RWPE1 (cell line): ENCODE measurements at regions not wholly inside any gene's neighbourhood (a gene's known extent, or its start where the extent isn't known, plus 50 kb on each side); places are given as distances from the start of the nearest gene placed in this dataset.

Source experiments
- CTCF ChIA-PET: fragments of 350-600 bp; sonication (Branson Sonifier 250); formaldehyde crosslinking; extraction: SDS; loops from one replicate; lab custom pipeline; 2021; lab: Yijun Ruan, JAX
- POLR2A ChIA-PET: fragments of 400-600 bp; formaldehyde crosslinking; extraction: SDS; loops from one replicate; lab custom pipeline; 2020; ENCODE audit warnings: antibody characterized with exemption; ENCODE audit not compliant: low non-redundant PET; lab: Yijun Ruan, JAX
- DNase-seq: peaks from one replicate; pipeline ENCODE4 v3.0.0; 2012; ENCODE audit warnings: low spot score
- H3K27ac ChIP-seq: fragments of 450-650 bp; 2 replicates; pipeline ENCODE4 v1.5.1; 2017
- CTCF ChIP-seq: fragments of 450-650 bp; conservative IDR thresholded peaks from 2 replicates; pipeline ENCODE4 v1.5.1; 2017; ENCODE audit warnings: low read depth, mild to moderate bottlenecking

GRCh38 chr10:128541926-128542475, 415.8 kb upstream of the MKI67 start:
- no peak for DNase-seq
- H3K27ac ChIP-seq: no peak overlapping the region
- POLR2A ChIA-PET: interaction anchor here (0.6 kb wide), 1 partner anchor 30 kb away, joined by 3 read pairs; no protein-coding TSS in a partner anchor
- CTCF ChIA-PET: interaction anchor here (0.7 kb wide), 1 partner anchor 572 kb away, joined by 4 read pairs; no protein-coding TSS in a partner anchor
- no peak for TF ChIP-seq CTCF

GRCh38 chr10:128542659-128543058, 416.4 kb upstream of the MKI67 start:
- CTCF ChIA-PET: interaction anchor here (0.7 kb wide), 1 partner anchor 572 kb away, joined by 4 read pairs; no protein-coding TSS in a partner anchor
- TF ChIP-seq CTCF: no peak
- H3K27ac ChIP-seq: no peak overlapping the region
- no peak for DNase-seq
- POLR2A ChIA-PET: no interaction called here

- ChIA-PET CTCF (no interaction called here), POLR2A (no interaction called here)
- TF ChIP-seq CTCF: no peak
These were observed 416.9 kb upstream of the MKI67 start for GRCh38 chr10:128543151-128543550.

GRCh38 chr10:128545216-128545615, 419.0 kb upstream of the MKI67 start:
- no peak for TF ChIP-seq CTCF
- ChIA-PET POLR2A (no interaction called here), CTCF (interaction anchor here (0.8 kb wide), 1 partner anchor 9 kb away, joined by 6 read pairs; no protein-coding TSS in a partner anchor)

More at GRCh38 chr10:128543151-128543550, 416.9 kb upstream of the MKI67 start:
- no peak overlapping the region for H3K27ac ChIP-seq
- DNase-seq: no peak

GRCh38 chr10:128546651-128547165, 420.5 kb upstream of the MKI67 start:
- ChIA-PET CTCF (no interaction called here), POLR2A (no interaction called here)
- DNase-seq: no peak
- no peak for TF ChIP-seq CTCF
- no peak overlapping the region for H3K27ac ChIP-seq

More at GRCh38 chr10:128545216-128545615, 419.0 kb upstream of the MKI67 start:
- no peak overlapping the region for H3K27ac ChIP-seq
- DNase-seq: no peak

- no peak overlapping the region for H3K27ac ChIP-seq
- no peak for TF ChIP-seq CTCF
- no peak for DNase-seq
- CTCF ChIA-PET: no interaction called here
- POLR2A ChIA-PET: no interaction called here
These were observed 422.9 kb upstream of the MKI67 start for GRCh38 chr10:128549101-128549608.
